Amniotic epithelial cell (primary cell): ENCODE measurements at regions not wholly inside any gene's neighbourhood (a gene's known extent, or its start where the extent isn't known, plus 50 kb on each side); places are given as distances from the start of the nearest gene placed in this dataset.
A peak's percentile ranks its signal among the peaks of the same experiment; 100 is the strongest.
"Not testable (repeated sequence)": the region's sequence is repeated elsewhere in the genome, so short reads cannot be mapped to it uniquely, and the experiment has no call there.

Experiments used
- DNase-seq: peaks from one replicate; pipeline ENCODE4 v3.0.0-alpha.2; 2010; ENCODE audit warnings: low read depth

GRCh38 chr4:64014647-64015046, 394.6 kb downstream of the TECRL start:
- DNase-seq, result no peak

GRCh38 chr4:64001229-64001898, 407.9 kb downstream of the TECRL start:
- no peak for DNase-seq

- DNase-seq, result no peak
These were observed 409.0 kb downstream of the TECRL start for GRCh38 chr4:64000241-64000640.

GRCh38 chr4:63986253-63986652, 423.0 kb downstream of the TECRL start:
- DNase-seq, result no peak

GRCh38 chr4:63983224-63983623, 426.0 kb downstream of the TECRL start:
- DNase-seq, result no peak

GRCh38 chr4:63965875-63966274, 443.4 kb downstream of the TECRL start:
- no peak for DNase-seq

- DNase-seq, result not testable (repeated sequence)
These were observed 466.5 kb downstream of the TECRL start for GRCh38 chr4:63942706-63943286.

- DNase-seq, result peak; percentile 23
These were observed 471.3 kb downstream of the TECRL start for GRCh38 chr4:63937961-63938360.

GRCh38 chr4:63922146-63922545, 487.1 kb downstream of the TECRL start:
- no peak for DNase-seq

GRCh38 chr4:63921561-63921960, 487.7 kb downstream of the TECRL start:
- no peak for DNase-seq

GRCh38 chr4:63919636-63920365, 489.4 kb downstream of the TECRL start:
- no peak for DNase-seq

- no peak for DNase-seq
These were observed 502.5 kb downstream of the TECRL start for GRCh38 chr4:63906660-63907183.

- no peak for DNase-seq
These were observed 505.0 kb downstream of the TECRL start for GRCh38 chr4:63904201-63904600.

GRCh38 chr4:63901304-63901703, 507.9 kb downstream of the TECRL start:
- no peak for DNase-seq

GRCh38 chr4:63898961-63899360, 510.3 kb downstream of the TECRL start:
- no peak for DNase-seq

GRCh38 chr4:63894161-63894560, 515.1 kb downstream of the TECRL start:
- DNase-seq, result no peak

- no peak for DNase-seq
These were observed 539.9 kb downstream of the TECRL start for GRCh38 chr4:63869370-63869769.

- DNase-seq, result no peak
These were observed 557.8 kb downstream of the TECRL start for GRCh38 chr4:63851496-63851895.

- DNase-seq, result no peak
These were observed 568.0 kb downstream of the TECRL start for GRCh38 chr4:63841266-63841665.

- no peak for DNase-seq
These were observed 577.6 kb downstream of the TECRL start for GRCh38 chr4:63831590-63832155.

GRCh38 chr4:63817196-63817865, 591.9 kb downstream of the TECRL start:
- DNase-seq, result no peak
